DND-41 (cell line): ENCODE measurements at regions not wholly inside any gene's neighbourhood (a gene's known extent, or its start where the extent isn't known, plus 50 kb on each side); places are given as distances from the start of the nearest gene placed in this dataset.
"Not testable (repeated sequence)": the region's sequence is repeated elsewhere in the genome, so short reads cannot be mapped to it uniquely, and the experiment has no call there.

Experiments used
- ATAC-seq: fragments of 200-7000 bp; cut with Tn5 transposase; 3 replicates; pipeline ENCODE4 v1.9.1; 2021; ENCODE audit warnings: low read depth; ENCODE audit not compliant: insufficient read depth
- DNase-seq: peaks from one replicate; pipeline ENCODE4 v3.0.0-alpha.2; 2020
- H2AFZ ChIP-seq: 2 replicates; pipeline ENCODE4 v1.6.0; 2012; ENCODE audit warnings: low read depth, low read length
- H3K27ac ChIP-seq: 2 replicates; pipeline ENCODE4 v1.5.1; 2012; ENCODE audit warnings: low read length, inconsistent platforms
- H3K27me3 ChIP-seq: fragments of 200-600 bp; sonication (generic); 2 replicates; pipeline ENCODE4 v1.6.0; 2012; ENCODE audit warnings: low read length, mild to moderate bottlenecking, inconsistent platforms; ENCODE audit not compliant: insufficient read depth, poor library complexity
- H3K36me3 ChIP-seq: 2 replicates; pipeline ENCODE4 v1.5.1; 2012; ENCODE audit warnings: low read length, inconsistent platforms; ENCODE audit not compliant: insufficient read depth
- H3K4me1 ChIP-seq: 2 replicates; pipeline ENCODE4 v1.5.1; 2012; ENCODE audit warnings: mild to moderate bottlenecking, low read length; ENCODE audit not compliant: insufficient read depth
- H3K4me2 ChIP-seq: 2 replicates; pipeline ENCODE4 v1.6.0; 2012; ENCODE audit warnings: mild to moderate bottlenecking, moderate library complexity, low read length, inconsistent platforms; ENCODE audit not compliant: insufficient read depth
- H3K4me3 ChIP-seq, 2 experiments: fragments of 200-600 bp in 1 of 2; shearing (Covaris generic) in 1 of 2; 2 replicates each; pipeline ENCODE4 v1.5.1; 2012 to 2016; ENCODE audit warnings: inconsistent platforms in 2 of 2, low read length in 2 of 2, mild to moderate bottlenecking in 2 of 2, low read depth in 1 of 2, moderate library complexity in 1 of 2
- H3K79me2 ChIP-seq: 2 replicates; pipeline ENCODE4 v1.6.0; 2012; ENCODE audit warnings: low read length, inconsistent platforms; ENCODE audit not compliant: insufficient read depth
- H3K9ac ChIP-seq: 2 replicates; pipeline ENCODE4 v1.6.0; 2012; ENCODE audit warnings: low read depth, mild to moderate bottlenecking, inconsistent platforms, low read length, moderate library complexity
- H3K9me3 ChIP-seq: 2 replicates; pipeline ENCODE4 v1.5.1; 2012; ENCODE audit warnings: low read length, moderate library complexity, mild to moderate bottlenecking, inconsistent platforms; ENCODE audit not compliant: insufficient read depth, severe bottlenecking
- H4K20me1 ChIP-seq: 2 replicates; pipeline ENCODE4 v1.6.0; 2012; ENCODE audit warnings: low read length; ENCODE audit not compliant: insufficient read depth
- CTCF ChIP-seq: IDR thresholded peaks from 2 replicates; pipeline ENCODE4 v1.5.1; 2012; ENCODE audit warnings: borderline replicate concordance, low read length, moderate library complexity, mild to moderate bottlenecking; ENCODE audit not compliant: poor library complexity, severe bottlenecking; ENCODE audit errors: extremely low read depth
- EZH2 ChIP-seq: IDR thresholded peaks from 3 replicates; pipeline ENCODE4 v1.6.1; 2012; ENCODE audit warnings: borderline replicate concordance, low read depth, mild to moderate bottlenecking, moderate library complexity, low read length, inconsistent platforms; ENCODE audit not compliant: severe bottlenecking

DNA sequence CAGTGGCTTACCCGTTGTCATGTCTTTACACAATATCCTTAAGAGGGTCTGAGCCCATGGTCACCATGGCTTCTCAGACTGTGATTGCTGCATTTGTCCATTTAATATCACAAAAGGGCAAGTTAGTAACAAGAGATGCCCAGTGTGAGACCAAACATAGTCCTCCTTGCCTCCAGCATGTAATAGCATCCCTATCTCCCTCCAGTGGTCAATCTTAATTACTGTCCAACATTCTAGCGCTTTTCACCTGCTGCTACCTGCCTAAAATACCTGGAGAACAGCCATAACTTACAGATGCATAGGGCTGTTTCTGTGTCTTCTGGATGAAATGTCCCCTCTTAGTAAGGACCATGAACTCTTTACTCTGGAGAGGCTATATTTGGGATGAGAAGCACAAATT lies 267.2 kb upstream of the DAB2 start:
- Histone ChIP-seq H2AFZ (no peak overlapping the region), H3K4me2 (no peak overlapping the region), H4K20me1 (no peaks in the 10 kb centered on the region), H3K36me3 (no peaks in the 10 kb centered on the region), H3K4me1 (no peaks in the 10 kb centered on the region), H3K9me3 (peaks cover 9% of the 10 kb centered on the region), H3K27me3 (peaks cover 5% of the 10 kb centered on the region), H3K27ac (no peak overlapping the region), H3K79me2 (no peaks in the 10 kb centered on the region), H3K4me3 (no peak overlapping the region), H3K9ac (no peak overlapping the region)
- ATAC-seq (no peak), DNase-seq (no peak)
- TF ChIP-seq EZH2, result no peak
- no peak for TF ChIP-seq CTCF

GRCh38 chr5:39691136-39691535 lies 266.4 kb upstream of the DAB2 start:
- TF ChIP-seq CTCF, result no peak
- TF ChIP-seq EZH2, result no peak
- DNase-seq (no peak), ATAC-seq (no peak)
- H3K4me3 ChIP-seq, result no peak overlapping the region
- H4K20me1 ChIP-seq, result no peaks in the 10 kb centered on the region
- H3K36me3 ChIP-seq, result no peaks in the 10 kb centered on the region
- no peak overlapping the region for H3K9ac ChIP-seq
- peaks cover 9% of the 10 kb centered on the region for H3K9me3 ChIP-seq
- no peak overlapping the region for H3K27ac ChIP-seq
- peaks cover 5% of the 10 kb centered on the region for H3K27me3 ChIP-seq
- no peak overlapping the region for H2AFZ ChIP-seq
- H3K79me2 ChIP-seq, result no peaks in the 10 kb centered on the region
- no peak overlapping the region for H3K4me2 ChIP-seq
- H3K4me1 ChIP-seq, result no peaks in the 10 kb centered on the region

DNA sequence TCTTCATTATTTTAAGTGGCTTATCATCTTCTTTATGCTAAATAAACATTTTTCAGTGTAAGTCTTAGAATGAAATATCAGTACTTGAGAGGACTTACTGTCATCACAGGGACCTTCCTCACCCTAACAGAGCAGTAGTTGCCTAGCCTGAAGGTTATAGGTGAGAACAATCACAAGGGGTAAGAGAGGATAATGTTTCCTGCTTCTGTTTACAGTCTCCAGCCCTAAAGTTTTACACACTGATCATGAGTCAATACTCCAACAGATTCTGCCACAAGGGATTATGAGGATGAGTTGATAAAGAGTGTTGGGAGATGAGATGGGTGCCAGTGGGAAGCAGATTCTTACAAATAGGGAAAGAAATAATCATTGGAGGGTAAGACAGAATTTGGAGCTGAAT lies 265.1 kb upstream of the DAB2 start:
- no peak for DNase-seq

GRCh38 chr5:39687924-39688323 lies 263.1 kb upstream of the DAB2 start:
- H3K9ac ChIP-seq, H2AFZ ChIP-seq, ATAC-seq, H3K79me2 ChIP-seq, H3K4me1 ChIP-seq, H4K20me1 ChIP-seq, H3K9me3 ChIP-seq, H3K4me2 ChIP-seq, DNase-seq, H3K36me3 ChIP-seq, H3K4me3 ChIP-seq, H3K27ac ChIP-seq, H3K27me3 ChIP-seq: not testable (repeated sequence)

More for the DNA sequence above, 265.1 kb upstream of the DAB2 start:
- H3K4me3 ChIP-seq, result no peak overlapping the region
- no peak overlapping the region for H3K4me2 ChIP-seq
- TF ChIP-seq EZH2, result no peak
- no peak for TF ChIP-seq CTCF
- H3K4me1 ChIP-seq, result no peaks in the 10 kb centered on the region
- peaks cover 9% of the 10 kb centered on the region for H3K9me3 ChIP-seq
- no peak for ATAC-seq
- H3K27me3 ChIP-seq, result peaks cover 2% of the 10 kb centered on the region
- no peak overlapping the region for H2AFZ ChIP-seq
- no peaks in the 10 kb centered on the region for H4K20me1 ChIP-seq
- H3K36me3 ChIP-seq, result no peaks in the 10 kb centered on the region
- H3K27ac ChIP-seq, result no peak overlapping the region
- no peaks in the 10 kb centered on the region for H3K79me2 ChIP-seq
- no peak overlapping the region for H3K9ac ChIP-seq
